GM12878 (cell line): ENCODE measurements at regions not wholly inside any gene's neighbourhood (a gene's known extent, or its start where the extent isn't known, plus 50 kb on each side); places are given as distances from the start of the nearest gene placed in this dataset.

Experiments used
- ATAC-seq: fragments of 200-7000 bp; cut with Tn5 transposase; 3 replicates; pipeline ENCODE4 v1.9.1; 2020; ENCODE audit warnings: mild to moderate bottlenecking, moderate library complexity
- BruUV-seq: library from RNA; stranded (reverse); fragments of 400-500 nt; replicated peaks from 2 replicates; lab custom pipeline; 2021; lab: Mats Ljungman, UMichigan
- CTCF ChIA-PET: fragments of 300-600 bp; sonication (Branson Sonifier 250); formaldehyde crosslinking; extraction: SDS; loops from one replicate; lab custom pipeline; 2021; ENCODE audit warnings: inconsistent platforms; lab: Yijun Ruan, JAX
- POLR2A ChIA-PET: fragments of 350-600 bp; formaldehyde crosslinking; extraction: SDS; loops from one replicate; lab custom pipeline; 2021; ENCODE audit warnings: inconsistent platforms; lab: Charles Lee
- RAD21 ChIA-PET: fragments of 300-600 bp; sonication (Branson Sonifier 250); formaldehyde crosslinking; loops from one replicate; lab custom pipeline; 2023; ENCODE audit warnings: antibody characterized with exemption; ENCODE audit not compliant: unreplicated experiment; lab: Charles Lee
- SMC1A ChIA-PET: fragments of 300-600 bp; sonication (Branson Sonifier 250); formaldehyde crosslinking; loops from one replicate; lab custom pipeline; 2023; ENCODE audit not compliant: unreplicated experiment, uncharacterized antibody; lab: Charles Lee
- DNase-seq: peaks from one replicate; pipeline ENCODE4 v3.0.0-alpha.2; 2011; ENCODE audit warnings: low read depth, low spot score
- FAIRE-seq: peaks from 3 replicates; lab custom pipeline; 2011; peaks lifted over from hg19 to GRCh38; lab: Jason Lieb, UNC
- H2AFZ ChIP-seq: 2 replicates; pipeline ENCODE4 v1.6.0; 2011; ENCODE audit warnings: low read depth, low read length, control low read depth; ENCODE audit not compliant: control insufficient read depth
- H3K27ac ChIP-seq: 2 replicates; pipeline ENCODE4 v1.5.1; 2011; ENCODE audit warnings: control low read depth; ENCODE audit not compliant: control insufficient read depth, insufficient read depth
- H3K27me3 ChIP-seq, 2 experiments: replicated peaks in 1 of 2; 2 replicates each; pipeline versions ENCODE4 v1.6.0 to v1.6.1; 2011; ENCODE audit warnings: low read length in 1 of 2; ENCODE audit not compliant: control insufficient read depth in 2 of 2, insufficient read depth in 2 of 2
- H3K36me3 ChIP-seq, 2 experiments: 2 replicates each; pipeline ENCODE4 v1.5.1; 2011; ENCODE audit warnings: low read length in 1 of 2; ENCODE audit not compliant: control insufficient read depth in 2 of 2, insufficient read depth in 2 of 2
- H3K4me1 ChIP-seq: 2 replicates; pipeline ENCODE4 v1.6.1; 2011; ENCODE audit warnings: mild to moderate bottlenecking, low read length, moderate library complexity, mixed read lengths; ENCODE audit not compliant: control insufficient read depth, insufficient read depth
- H3K4me2 ChIP-seq: 2 replicates; pipeline ENCODE4 v1.6.0; 2011; ENCODE audit warnings: control low read depth; ENCODE audit not compliant: control insufficient read depth, insufficient read depth
- H3K4me3 ChIP-seq: fragments of 200-600 bp; sonication (generic); 2 replicates; pipeline ENCODE4 v1.5.1; 2016
- H3K79me2 ChIP-seq: 2 replicates; pipeline ENCODE4 v1.6.0; 2011; ENCODE audit warnings: low read length; ENCODE audit not compliant: control insufficient read depth, insufficient read depth
- H3K9ac ChIP-seq: 2 replicates; pipeline ENCODE4 v1.8.0; 2011; ENCODE audit warnings: low read length, control low read depth, mixed read lengths; ENCODE audit not compliant: control insufficient read depth, insufficient read depth
- H3K9me3 ChIP-seq: replicated peaks from 3 replicates; pipeline ENCODE4 v1.5.1; 2011; ENCODE audit warnings: mild to moderate bottlenecking, low read length; ENCODE audit not compliant: control insufficient read depth, insufficient read depth
- H4K20me1 ChIP-seq: 2 replicates; pipeline ENCODE4 v1.6.0; 2011; ENCODE audit not compliant: control insufficient read depth, insufficient read depth
- BRCA1 ChIP-seq: IDR thresholded peaks from 2 replicates; pipeline ENCODE4 v1.6.1; 2011; ENCODE audit warnings: low read depth, low read length, improper control_type of control experiment
- ELK1 ChIP-seq: IDR thresholded peaks from 2 replicates; pipeline ENCODE4 v1.6.1; 2012; ENCODE audit warnings: low read depth, low read length, improper control_type of control experiment
- LARP7 ChIP-seq: fragments of 450-650 bp; IDR thresholded peaks from 2 replicates; pipeline ENCODE4 v1.6.1; 2017; ENCODE audit warnings: mild to moderate bottlenecking
- STAT1 ChIP-seq: fragments of 450-650 bp; conservative IDR thresholded peaks from 2 replicates; pipeline ENCODE4 v1.6.1; 2014; ENCODE audit warnings: antibody characterized with exemption, mild to moderate bottlenecking
- ZNF384 ChIP-seq: IDR thresholded peaks from 2 replicates; pipeline ENCODE4 v1.6.1; 2012; ENCODE audit warnings: low read depth, mild to moderate bottlenecking, low read length, improper control_type of control experiment, borderline replicate concordance
- WGBS: methylation state at CpG from one replicate; pipeline ENCODE4 v1.1.6; 2016; ENCODE audit warnings: low lambda C conversion rate; ENCODE audit not compliant: insufficient replicate concordance, insufficient coverage; ENCODE audit errors: missing lambda C conversion rate; 5-methylcytosine and 5-hydroxymethylcytosine counted together
- in situ Hi-C: fragments of 300-500 bp; cut with MboI; formaldehyde crosslinking; loops from 9 replicates; pipeline ENCODE4 v1.14.3; 2018; ENCODE audit warnings: mixed read lengths
- intact Hi-C: fragments of 100-400 bp; cut with micrococcal nuclease; formaldehyde crosslinking; loops from one replicate; pipeline ENCODE4 v1.14.2; 2022; ENCODE audit not compliant: unreplicated experiment
- TF ChIP-seq, protein P1 (sequence below): fragments of 450-650 bp; IDR thresholded peaks from 2 replicates; pipeline ENCODE4 v1.6.1; 2018; ENCODE audit warnings: mild to moderate bottlenecking, low read depth, moderate library complexity; ENCODE audit not compliant: partially characterized antibody

- WGBS = 0% methylated on average over 1 of the region's 1 CpG
- Histone ChIP-seq H3K9me3 (no peaks in the 10 kb centered on the region), H3K27me3 (no peaks in the 10 kb centered on the region), H3K36me3 (no peaks in the 10 kb centered on the region), H3K4me2 (no peak overlapping the region), H2AFZ (no peak overlapping the region), H3K9ac (no peak overlapping the region), H3K4me3 (no peak overlapping the region), H3K79me2 (no peaks in the 10 kb centered on the region), H4K20me1 (no peaks in the 10 kb centered on the region), H3K27ac (no peak overlapping the region), H3K4me1 (no peaks in the 10 kb centered on the region)
- in situ Hi-C loops = no loop called here
- BruUV-seq = no TSS peak
- ChIA-PET RAD21 (interaction anchor here (1.2 to 1.4 kb wide), 3 partner anchors 28 to 250 kb away, joined by 4 to 6 read pairs (median 4); no protein-coding TSS in a partner anchor), POLR2A (interaction anchor here (1.4 kb wide), 1 partner anchor 48 kb away, joined by 4 read pairs; no protein-coding TSS in a partner anchor), SMC1A (interaction anchor here (0.9 to 5.4 kb wide), 11 partner anchors 10 to 398 kb away, joined by 3 to 26 read pairs (median 3); no protein-coding TSS in a partner anchor), CTCF (interaction anchor here (1.2 to 4.3 kb wide), 7 partner anchors 10 to 52 kb away, joined by 4 to 26 read pairs (median 6); no protein-coding TSS in a partner anchor)
- ATAC-seq = peak; percentile 29
- DNase-seq = no peak
- no peak for TF ChIP-seq BRCA1
- TF ChIP-seq ELK1 = no peak
- no peak for TF ChIP-seq LARP7
- no peak for TF ChIP-seq STAT1
- no peak for TF ChIP-seq ZNF384
- TF ChIP-seq, protein P1, sequence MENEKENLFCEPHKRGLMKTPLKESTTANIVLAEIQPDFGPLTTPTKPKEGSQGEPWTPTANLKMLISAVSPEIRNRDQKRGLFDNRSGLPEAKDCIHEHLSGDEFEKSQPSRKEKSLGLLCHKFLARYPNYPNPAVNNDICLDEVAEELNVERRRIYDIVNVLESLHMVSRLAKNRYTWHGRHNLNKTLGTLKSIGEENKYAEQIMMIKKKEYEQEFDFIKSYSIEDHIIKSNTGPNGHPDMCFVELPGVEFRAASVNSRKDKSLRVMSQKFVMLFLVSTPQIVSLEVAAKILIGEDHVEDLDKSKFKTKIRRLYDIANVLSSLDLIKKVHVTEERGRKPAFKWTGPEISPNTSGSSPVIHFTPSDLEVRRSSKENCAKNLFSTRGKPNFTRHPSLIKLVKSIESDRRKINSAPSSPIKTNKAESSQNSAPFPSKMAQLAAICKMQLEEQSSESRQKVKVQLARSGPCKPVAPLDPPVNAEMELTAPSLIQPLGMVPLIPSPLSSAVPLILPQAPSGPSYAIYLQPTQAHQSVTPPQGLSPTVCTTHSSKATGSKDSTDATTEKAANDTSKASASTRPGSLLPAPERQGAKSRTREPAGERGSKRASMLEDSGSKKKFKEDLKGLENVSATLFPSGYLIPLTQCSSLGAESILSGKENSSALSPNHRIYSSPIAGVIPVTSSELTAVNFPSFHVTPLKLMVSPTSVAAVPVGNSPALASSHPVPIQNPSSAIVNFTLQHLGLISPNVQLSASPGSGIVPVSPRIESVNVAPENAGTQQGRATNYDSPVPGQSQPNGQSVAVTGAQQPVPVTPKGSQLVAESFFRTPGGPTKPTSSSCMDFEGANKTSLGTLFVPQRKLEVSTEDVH = no peak
- intact Hi-C loops = no loop called here
- no peak for FAIRE-seq
Measured at GRCh38 chr4:74625981-74626380, 168.3 kb downstream of the BTC start.
